Fibroblast of villous mesenchyme (primary cell): ENCODE measurements at regions not wholly inside any gene's neighbourhood (a gene's known extent, or its start where the extent isn't known, plus 50 kb on each side); places are given as distances from the start of the nearest gene placed in this dataset.

Source experiments
- DNase-seq: peaks from one replicate; pipeline ENCODE4 v3.0.0-alpha.2; 2010; ENCODE audit warnings: low read depth
- H3K4me3 ChIP-seq: 2 replicates; pipeline ENCODE4 v1.5.1; 2011; ENCODE audit warnings: low read depth, mild to moderate bottlenecking, low read length
- TF ChIP-seq, protein P1 (sequence below): IDR thresholded peaks from 2 replicates; pipeline ENCODE4 v1.5.1; 2012; ENCODE audit warnings: low read depth, mild to moderate bottlenecking, low read length; ENCODE audit not compliant: insufficient read depth

DNA sequence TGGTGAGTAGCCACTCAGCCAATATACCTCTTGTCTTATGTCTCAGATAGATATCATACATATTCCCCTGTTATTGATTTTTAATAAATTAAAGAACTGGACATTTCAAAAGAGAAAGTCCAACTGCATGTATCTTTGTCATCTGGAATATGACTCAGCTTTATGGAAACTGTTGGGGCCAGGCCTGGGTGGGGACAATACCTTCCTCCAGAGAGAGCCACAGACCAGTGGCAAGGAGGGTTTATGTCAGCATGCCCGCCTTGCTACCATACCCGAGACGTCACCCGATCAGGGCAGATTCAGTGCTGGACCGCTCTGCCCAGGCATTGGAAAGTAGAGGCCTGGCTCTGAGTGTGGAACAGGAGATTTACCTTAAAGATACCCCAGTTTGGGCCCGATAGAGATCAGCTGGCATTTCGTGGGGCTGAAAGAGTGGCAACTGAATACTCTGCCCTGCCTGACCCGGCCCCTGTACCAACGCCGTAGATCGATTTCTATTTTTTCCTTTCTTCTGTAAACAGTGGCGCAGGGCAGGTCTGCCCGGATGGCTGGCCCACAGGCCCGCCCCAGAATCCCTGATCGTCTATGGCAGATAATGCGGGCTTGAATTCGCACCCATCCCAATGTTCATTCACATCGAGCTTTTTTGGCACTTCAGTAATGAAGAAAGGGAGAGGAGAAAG is 158.6 kb downstream of the SALL1 start:
- H3K4me3 ChIP-seq = no peak overlapping the region
- TF ChIP-seq, protein P1, sequence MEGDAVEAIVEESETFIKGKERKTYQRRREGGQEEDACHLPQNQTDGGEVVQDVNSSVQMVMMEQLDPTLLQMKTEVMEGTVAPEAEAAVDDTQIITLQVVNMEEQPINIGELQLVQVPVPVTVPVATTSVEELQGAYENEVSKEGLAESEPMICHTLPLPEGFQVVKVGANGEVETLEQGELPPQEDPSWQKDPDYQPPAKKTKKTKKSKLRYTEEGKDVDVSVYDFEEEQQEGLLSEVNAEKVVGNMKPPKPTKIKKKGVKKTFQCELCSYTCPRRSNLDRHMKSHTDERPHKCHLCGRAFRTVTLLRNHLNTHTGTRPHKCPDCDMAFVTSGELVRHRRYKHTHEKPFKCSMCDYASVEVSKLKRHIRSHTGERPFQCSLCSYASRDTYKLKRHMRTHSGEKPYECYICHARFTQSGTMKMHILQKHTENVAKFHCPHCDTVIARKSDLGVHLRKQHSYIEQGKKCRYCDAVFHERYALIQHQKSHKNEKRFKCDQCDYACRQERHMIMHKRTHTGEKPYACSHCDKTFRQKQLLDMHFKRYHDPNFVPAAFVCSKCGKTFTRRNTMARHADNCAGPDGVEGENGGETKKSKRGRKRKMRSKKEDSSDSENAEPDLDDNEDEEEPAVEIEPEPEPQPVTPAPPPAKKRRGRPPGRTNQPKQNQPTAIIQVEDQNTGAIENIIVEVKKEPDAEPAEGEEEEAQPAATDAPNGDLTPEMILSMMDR = no peak
- DNase-seq = no peak

DNA sequence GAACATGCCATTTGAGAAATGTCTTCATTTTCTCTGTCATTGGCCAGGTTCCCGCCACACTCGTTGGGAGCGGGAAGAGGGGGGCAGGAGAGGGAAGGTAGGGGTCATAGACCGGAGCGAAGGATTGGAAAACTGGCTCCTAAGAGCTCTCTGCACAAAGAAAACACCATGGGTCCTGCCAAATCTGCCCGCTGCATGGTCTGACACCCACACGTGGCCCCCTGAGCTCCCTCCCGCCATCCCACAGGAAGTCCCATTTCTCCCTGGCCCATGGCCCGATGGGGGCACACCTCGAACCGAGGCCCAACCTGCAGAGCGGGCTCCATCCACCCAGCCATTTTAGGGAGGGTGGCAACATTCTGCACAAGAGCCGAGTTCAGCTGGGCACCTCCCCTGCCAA is 159.6 kb downstream of the SALL1 start:
- no peak for DNase-seq
- no peak overlapping the region for H3K4me3 ChIP-seq
- TF ChIP-seq, protein P1 = no peak

DNA sequence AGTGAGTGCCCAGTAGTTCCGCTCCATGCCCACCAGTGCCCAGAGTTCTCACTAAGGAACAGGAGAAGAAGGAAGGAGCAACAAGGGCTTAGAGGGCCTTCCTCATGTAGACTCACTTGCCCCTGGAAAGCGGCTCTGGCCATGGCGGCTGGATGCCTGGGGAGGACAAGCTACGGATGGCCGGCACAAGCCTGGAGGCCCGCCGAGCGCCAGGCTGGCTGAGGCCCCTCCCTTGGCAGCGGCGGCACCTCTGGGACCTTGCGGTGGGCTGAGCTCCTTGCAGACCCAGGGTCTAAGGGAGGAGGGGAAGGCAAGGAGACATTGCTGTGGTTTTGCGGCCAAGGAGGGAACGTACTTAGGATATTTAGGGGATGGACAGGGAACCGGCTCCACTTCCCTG is 160.1 kb downstream of the SALL1 start:
- TF ChIP-seq, protein P1 = no peak
- no peak overlapping the region for H3K4me3 ChIP-seq
- no peak for DNase-seq

DNA sequence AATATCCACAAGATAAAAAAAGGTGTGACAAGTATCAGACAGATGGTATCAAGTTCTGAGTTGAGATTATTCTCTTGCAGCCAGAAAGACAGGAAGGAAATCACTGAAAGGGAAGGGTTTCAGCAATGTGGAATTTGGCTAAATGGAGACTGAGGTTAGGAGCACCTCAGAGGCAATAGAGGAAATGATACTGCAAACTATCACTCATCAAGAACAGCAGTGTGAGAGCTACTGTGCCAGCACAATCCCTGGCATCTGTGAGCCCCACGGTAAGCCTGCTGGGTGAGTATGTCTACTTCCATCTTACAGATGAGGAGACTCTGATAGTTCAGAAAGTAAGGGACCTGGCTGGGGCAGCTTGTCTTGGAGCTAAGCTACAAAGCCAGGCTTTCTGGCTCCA is 162.0 kb downstream of the SALL1 start:
- DNase-seq = no peak
- TF ChIP-seq, protein P1 = no peak
- no peak overlapping the region for H3K4me3 ChIP-seq

DNA sequence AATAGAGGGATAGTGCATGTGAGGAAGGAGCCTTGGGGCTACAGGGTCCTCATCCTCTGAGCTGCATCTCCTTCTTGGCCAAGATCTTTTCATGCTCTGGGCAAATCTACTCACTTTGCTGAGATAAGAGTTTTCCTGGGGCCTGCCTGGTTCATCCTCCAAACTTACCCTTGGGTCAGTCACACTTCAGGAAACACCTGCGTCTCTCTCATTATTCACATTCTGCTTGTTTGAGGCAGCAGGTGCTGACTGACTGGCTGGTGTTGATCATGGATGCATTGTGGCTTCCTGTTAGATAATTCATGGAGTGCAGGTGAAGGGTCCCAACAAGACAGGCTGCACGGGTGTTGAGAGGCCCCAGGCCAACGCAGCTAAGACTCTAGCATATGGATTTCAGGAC is 162.6 kb downstream of the SALL1 start:
- TF ChIP-seq, protein P1 = no peak
- DNase-seq = no peak
- no peak overlapping the region for H3K4me3 ChIP-seq

DNA sequence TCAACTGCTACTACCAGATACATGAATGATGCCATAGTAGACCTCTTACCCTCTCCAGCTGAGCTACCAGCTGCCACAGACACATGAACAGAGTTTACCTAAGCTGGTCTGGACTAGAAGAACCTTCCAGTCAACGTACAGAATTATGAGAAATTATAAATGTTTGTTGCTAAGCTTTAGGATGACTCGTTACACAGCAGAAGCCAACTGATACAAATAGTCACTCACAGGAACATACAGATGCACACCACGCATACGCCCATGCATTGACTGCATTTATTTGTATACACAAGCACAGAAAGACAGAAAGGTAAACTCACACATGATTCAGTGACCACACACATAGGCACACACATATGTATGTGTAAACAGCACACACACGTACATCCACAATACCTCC is 164.6 kb downstream of the SALL1 start:
- no peak for DNase-seq
- TF ChIP-seq, protein P1 = no peak
- no peak overlapping the region for H3K4me3 ChIP-seq

DNA sequence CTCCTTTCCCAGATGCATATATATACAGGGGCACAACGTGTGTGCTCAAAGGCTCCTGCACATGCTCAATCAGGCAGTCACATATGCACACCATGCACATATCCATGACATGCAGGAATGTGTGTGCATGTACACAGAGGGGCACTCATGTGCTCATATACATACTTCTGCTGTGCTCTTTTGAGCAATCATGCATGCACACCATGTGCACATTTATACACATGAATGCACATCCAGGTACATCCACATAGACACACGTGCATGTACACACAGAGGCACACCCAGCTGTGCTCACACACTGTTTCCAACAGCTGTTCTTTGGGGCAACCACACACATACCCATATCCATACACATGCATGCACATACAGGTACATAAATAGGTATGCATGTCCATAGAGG is 165.3 kb downstream of the SALL1 start:
- DNase-seq = no peak
- no peak overlapping the region for H3K4me3 ChIP-seq
- TF ChIP-seq, protein P1 = no peak
